DMS79 treated with DMSO at 0.1 percent for 48 hours (cell line): ENCODE measurements at regions not wholly inside any gene's neighbourhood (a gene's known extent, or its start where the extent isn't known, plus 50 kb on each side); places are given as distances from the start of the nearest gene placed in this dataset.
"Not testable (repeated sequence)": the region's sequence is repeated elsewhere in the genome, so short reads cannot be mapped to it uniquely, and the experiment has no call there.

Experiments
- DNase-seq: peaks from one replicate; lab custom pipeline; 2025; lab: John Stamatoyannopoulos, UW

DNA sequence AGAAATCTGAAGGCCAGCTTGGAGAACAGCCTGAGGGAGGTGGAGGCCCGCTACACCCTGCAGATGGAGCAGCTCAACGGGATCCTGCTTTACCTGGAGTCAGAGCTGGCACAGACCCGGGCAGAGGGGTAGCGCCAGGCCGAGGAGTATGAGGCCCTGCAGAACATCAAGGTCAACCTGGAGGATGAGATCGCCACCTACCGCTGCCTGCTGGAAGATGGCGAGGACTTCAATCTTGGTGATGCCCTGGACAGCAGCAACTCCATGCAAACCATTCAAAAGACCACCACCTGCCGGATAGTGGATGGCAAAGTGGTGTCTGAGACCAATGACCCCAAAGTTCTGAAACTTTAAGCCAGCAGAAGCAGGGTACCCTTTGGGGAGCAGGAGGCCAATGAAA, 318.4 kb downstream of the ZFHX3 start:
- not testable (repeated sequence) for DNase-seq

DNA sequence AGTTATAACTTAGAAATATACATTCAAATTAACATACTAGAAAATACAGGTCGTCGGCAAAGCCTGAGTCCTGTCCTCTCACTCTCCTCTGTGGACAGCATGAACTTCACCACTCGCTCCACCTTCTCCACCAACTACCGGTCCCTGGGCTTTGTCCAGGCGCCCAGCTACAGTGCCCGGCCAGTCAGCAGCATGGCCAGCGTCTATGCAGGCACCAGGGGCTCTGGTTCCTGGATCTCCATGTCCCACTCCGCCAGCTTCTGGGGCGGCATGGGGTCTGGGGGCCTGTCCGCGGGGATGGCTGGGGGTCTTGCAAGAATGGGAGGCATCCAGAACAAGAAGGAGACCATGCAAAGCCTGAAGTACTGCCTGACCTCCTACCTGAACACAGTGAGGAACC, 319.4 kb downstream of the ZFHX3 start:
- no peak for DNase-seq

DNA sequence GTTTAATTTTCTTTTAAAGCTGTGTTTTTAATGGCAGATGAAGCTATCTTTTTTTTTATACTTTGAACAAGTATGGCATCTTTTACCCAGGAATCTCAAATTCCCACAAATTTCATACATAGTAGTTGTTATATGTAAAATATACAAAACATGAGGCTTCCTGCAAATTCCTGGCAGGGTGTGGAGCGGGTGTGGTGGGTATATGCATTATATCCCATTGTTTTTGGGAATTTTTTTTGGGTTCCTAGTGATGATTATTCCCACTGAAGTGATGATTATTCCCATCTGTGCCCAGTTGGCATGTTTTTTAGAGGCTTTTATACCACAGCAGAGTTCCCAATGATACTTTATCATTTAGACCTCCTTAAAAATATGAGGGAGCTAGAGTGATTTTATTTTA, 320.4 kb downstream of the ZFHX3 start:
- no peak for DNase-seq

DNA sequence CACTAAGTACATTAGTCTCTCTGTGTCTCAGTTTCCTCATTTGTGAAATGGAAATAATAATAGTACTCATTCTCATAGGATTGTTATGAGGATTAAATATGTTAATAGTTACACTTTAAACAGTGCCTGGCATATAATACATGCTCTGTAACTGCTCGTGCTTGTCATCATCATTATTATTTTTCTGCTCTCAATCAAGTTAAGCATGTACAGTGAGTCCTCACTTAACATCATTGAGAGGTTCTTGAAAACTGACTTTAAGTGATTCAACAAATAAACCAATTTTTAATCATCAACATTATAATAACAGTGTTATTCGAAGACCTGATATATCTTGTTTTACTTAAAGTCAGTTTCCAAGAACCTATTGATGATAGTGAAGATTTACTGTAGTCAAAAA, 322.3 kb downstream of the ZFHX3 start:
- no peak for DNase-seq

DNA sequence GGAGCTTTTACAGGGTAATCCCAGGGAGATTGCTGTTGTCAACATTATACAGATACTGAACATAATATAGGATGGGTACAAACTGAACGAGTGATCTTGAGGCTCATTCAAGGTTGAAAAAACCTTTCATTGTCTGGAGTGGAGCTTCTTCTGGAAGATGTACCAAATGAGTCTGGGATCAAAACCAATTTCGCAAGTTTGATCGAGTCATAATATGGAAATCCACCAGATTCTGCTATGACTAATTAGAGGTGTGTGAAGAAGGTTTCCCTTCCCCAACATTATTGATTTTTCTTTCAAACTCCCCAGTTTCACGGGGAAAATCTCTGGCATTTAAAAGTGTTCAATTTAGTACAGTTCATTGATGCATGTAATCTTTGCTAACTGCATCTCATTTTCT, 324.1 kb downstream of the ZFHX3 start:
- no peak for DNase-seq

DNA sequence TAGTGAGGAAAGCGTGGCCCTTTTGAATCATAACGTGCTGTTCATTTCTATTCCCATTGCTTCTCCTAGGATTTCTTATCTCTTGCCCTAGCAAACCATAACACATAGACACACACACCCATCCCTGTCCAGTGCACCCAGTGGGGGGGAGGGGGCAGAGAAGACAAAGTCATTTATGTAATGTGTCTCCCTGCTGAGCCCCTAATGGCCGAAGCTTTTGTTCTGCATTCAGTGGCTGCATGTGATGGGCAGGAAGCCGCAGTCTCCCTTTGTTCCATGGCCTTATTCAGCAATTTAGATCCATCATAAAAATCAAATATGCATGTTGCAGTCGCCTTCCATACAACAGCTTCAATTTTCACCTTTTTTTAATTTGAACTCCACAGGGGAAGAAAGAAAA, 325.4 kb downstream of the ZFHX3 start:
- DNase-seq: no peak

DNA sequence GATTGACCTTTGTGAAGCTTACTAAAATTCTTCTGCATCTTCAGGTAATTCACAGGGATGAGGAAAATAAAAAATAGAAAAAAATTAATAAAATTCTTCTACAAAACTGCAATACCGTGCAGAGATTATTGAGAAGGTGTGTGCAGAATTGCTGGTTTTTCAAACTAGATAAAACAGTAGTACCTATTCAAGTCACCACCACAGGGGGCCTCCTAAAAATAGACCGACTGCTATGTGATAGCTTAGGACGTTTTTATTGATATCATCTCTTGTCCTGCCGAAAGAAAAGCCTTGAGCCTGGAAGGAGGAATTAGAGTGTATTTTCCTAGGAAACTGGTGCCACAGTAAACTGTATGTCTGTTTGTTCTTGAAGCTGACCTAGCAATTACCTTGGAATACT, 325.9 kb downstream of the ZFHX3 start:
- no peak for DNase-seq

DNA sequence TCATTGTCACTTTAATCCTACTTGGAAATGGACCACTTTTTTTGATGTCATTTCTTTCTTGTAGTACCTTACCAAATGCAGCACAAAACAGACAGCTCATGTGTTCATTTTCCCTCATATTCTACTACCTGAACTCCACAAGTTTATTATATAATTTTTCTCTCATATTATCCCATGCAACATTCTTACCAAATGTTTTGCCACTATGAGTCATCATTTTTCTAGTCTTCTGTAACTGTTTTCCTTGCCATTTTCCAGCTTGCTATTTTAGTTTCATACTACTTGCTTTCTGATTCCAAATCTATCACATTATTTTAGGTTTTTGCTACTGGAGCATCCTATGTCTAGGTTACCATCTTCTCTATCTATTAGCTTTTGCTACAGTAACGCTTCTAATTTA, 332.7 kb downstream of the ZFHX3 start:
- no peak for DNase-seq

DNA sequence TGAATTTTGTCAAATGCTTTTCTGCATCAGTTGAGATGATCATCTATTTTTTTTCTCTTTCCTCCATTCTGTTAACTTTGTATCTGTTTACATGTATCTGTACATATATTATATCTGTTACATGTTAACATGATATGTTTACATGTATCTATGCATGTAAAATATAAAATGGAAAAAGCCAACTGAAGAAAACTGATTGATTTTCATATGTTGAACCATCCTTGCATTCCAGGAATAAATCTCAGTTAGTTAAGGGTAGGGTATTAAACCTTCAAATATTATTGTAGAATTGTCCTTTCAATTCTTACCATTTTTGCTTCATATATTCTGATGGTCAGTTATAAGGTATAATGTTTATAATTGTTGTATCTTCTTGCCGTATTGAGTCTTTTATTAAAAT, 336.1 kb downstream of the ZFHX3 start:
- DNase-seq: no peak

DNA sequence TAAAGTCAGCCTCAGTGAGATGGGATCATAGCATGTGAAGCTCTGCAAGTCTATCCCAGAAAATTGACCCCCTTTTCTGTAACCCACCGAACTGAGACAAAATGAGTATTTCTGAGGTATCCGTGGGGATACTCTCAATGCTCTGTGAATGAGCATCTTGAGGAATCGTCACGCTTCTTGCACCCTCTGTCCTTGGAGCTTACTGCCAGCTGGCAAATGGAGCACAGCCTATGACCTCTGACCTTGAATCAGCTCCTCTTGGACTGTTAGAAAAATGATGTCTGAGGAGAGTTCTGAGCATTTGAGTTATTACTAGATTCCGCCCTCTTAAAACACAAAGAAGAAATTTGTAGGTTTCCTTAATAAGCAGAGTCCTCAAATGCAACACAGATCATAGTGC, 342.1 kb downstream of the ZFHX3 start:
- DNase-seq: no peak

DNA sequence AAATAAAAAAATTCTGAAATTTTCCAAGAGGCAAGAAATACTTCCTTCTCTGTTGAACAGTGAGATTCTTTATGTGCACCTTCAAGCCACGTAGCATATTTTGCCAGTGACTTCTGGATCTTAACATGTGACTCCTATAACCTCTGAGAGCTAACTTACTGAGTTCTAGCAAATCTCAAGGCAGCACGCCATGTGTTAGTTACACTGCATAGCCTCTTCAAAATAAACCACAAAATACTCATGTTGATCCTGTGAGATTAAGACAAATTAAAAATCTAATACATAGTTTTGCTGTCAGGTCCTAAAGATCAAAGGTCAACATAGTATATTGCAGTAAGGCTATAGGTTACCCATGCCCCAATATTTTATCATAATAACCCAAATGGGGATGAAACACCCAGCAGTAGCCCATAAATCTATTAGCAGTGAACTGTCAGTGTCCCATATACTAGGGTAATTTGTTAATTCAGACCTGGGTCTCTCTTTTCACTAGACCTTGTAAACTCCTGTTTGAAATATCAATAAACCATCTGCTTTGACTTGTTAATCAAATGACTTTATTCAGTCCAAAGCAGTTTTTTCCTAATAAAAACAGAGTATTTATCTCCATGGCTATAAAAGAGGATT, 343.1 kb downstream of the ZFHX3 start:
- DNase-seq: no peak

DNA sequence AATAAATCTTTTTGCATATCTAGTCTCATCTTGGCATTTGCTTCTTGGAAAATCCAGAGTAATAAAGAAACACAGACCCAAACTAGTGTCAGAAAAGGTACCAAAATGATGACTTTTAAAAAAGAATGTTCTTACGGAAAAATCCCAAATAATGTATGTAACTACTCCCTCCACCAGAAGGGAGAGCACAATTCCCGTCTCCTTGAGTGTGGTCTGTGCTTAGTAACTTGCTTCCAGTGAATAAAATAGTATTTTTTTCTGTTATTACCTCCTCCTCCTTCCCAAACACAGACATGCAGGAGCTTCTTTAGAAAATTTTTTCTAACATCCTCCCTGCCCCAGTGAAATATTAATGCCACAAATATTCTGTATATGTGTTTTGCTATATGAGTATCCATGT, 358.1 kb downstream of the ZFHX3 start:
- no peak for DNase-seq

DNA sequence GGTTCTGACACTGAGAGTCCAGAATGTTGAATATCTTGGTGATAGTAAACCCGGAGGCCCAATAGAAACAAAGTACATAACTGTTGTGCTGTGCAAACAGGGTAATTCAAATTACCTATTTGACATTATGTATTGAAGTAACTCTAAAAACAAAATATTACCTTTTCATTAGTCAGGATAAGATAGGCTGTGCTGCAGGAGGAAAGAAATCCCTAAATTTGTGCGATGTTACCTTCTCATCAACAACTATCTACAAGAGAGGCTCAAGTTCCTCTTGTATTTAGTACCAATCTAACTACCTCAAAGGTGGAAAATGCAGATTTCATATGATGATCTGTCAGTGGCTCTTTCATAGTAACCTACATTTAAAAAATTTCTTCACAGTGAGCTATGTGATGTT, 367.2 kb downstream of the ZFHX3 start:
- DNase-seq: no peak

DNA sequence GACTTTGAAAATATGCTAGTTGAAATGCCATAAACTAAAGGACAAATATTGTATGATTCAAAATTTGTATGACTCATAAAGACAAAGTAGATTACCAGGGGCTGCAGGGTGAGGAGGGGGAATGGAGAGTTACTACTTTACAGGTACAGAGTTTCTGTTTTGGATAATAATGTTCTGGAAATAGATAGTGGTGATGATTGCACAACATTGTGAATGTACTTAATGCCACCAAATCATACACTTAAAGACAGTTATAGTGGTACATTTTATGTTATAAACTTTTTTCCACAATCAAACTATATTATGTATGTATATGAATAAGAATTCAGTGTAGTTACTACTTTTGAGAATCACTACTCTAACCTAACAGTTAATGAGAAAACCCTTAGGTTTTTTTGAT, 368.1 kb downstream of the ZFHX3 start:
- DNase-seq: no peak

DNA sequence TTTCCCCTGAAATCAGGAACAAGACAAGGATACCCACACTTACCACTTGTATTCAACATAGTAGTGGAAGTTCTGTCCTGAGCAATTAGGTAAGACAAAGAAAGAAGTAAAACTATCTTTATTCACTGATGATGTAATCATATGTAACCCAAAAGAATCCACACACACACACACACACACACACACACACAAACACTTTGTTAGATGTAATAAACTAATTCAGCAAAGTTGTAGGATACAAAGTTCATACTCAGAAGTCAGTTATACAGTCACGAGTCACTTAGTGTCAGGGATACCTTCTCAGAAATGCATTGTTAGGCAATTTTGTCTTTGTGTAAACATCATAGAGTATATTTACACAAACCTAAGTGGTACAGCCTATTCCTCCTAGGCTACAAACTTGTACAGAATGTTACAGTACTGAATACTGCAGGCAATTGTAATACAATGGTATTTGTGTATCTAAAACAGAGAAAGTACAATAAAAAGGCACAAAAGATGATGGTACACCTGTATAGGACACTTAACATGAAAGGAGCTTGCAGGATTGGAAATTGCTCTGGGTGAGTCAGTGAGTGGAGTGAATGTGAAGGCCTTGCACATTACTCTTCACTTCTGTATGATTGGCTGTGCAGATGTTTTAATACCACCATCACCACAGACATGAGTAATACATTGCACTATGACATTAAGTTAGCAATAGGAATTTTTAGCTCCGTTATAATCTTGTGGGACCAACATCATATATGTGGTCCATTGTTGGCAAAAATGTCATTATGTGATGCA, 370.1 kb downstream of the ZFHX3 start:
- no peak for DNase-seq

DNA sequence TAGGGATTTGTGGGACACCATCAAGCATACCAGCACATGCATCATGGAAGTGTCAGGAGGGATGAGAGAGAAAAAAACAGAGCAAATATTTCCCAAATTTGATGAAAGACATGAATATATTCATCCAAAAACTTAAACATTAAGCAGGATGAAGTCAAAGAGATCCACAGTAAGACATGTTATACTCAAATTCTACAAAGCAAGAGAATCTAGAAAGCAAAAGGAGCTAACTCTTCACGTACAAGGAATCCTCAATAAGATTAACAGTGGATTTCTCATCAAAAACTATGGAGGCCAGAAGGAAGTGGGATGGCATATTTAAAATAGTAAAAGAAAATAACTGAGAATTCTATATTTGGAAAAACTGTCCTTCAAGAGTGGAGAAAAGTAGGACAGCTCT, 374.8 kb downstream of the ZFHX3 start:
- no peak for DNase-seq

DNA sequence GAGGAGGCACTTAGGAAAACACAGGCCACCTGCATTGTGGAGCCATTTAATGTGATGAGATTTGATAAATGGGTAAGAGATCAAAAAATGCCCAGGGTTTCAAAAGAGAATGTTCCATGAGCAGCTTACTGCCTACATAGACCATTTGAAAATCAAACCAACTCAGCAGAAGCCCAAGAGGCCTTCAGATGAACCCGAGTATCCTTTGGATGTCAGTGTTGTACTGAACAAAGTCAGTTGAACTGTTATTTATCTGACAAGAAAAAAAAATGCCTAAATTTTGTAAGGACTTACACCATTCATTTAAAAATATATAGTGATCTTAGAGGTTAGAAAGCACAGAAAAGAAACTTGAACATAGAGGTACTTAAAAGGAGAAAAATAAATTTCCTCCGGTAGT, 381.7 kb downstream of the ZFHX3 start:
- DNase-seq: no peak

DNA sequence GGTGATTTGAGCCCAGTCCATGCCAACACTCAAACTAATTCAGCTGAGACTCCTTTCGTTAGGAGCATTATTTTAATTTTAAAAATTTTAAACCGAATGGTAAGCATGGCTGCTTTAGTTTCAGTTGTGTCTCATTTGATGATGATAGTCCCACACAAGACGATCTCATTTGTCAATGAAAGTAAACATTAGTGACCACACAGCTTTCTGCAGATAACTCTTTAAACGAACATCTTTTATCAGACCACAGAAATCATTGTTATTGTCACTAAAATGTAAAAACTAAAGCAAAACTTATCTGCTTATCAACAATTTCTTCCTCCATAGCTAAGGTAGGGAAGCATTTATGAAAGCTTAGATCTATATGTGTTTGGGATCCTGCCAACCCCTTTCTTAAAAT, 382.2 kb downstream of the ZFHX3 start:
- no peak for DNase-seq

DNA sequence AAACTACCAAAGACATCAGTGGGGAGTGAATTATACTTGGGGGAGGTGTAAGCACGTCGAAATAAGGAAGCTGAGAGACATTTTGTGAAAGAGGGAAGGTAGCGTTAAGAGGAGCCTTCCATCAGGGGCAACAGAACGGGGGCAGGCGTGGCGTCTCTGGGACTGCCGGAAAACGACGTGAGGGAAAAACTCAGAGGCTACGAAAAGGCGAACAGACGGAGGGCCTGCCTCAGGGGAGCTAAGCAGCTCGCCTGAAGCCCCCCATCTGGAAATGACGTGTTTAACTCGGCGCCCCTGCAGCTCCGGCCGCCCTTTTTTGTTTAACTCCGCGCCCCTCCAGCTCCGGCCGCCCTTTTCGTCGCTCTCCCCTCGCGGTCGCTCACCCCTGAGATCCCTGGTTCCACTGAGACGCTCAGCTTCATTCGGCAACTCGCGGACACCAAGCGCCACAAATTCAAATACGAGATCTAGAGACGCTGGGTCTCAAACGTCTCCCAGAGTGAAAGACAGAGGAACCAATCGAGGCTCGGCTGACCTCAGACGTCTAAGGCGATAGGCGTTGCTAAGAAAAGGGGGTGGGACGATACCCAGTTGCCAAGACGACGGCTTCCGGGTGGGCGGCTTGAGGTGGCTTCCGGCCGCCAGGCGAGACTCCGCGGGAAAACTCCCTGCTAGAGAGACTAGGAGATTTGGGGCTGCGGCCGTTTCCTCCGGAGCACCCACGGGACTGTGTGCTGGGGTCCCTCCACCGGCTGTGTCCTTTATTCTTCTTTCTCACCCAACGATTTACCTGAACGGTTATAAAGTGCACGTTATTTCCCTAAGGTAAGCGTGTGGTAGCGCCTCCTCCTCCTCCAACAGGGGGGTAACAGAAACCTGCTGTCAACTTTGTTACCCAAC, 383.2 kb downstream of the ZFHX3 start:
- peak; percentile 82 for DNase-seq

DNA sequence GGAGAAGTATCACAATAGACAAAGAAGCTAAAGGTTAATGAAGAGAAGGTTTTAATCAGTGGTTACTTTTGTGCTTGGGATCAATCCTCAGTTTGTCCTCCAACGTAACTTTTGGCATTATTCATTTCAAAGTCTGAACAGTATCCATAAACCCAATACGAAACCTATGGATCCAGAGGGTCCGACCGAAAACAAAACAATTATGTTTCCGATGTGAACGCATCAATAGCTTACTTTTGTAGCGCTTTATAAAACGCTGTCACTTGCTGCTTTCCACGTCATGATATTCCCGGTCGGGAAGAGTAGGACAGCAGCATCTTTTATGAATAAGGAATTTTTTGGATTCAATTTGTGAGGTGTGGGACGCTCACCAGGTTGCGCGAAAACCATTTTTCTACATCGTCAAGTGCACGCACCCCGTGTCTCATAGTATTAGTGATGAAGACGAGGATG, 383.8 kb downstream of the ZFHX3 start:
- DNase-seq: peak; percentile 24

DNA sequence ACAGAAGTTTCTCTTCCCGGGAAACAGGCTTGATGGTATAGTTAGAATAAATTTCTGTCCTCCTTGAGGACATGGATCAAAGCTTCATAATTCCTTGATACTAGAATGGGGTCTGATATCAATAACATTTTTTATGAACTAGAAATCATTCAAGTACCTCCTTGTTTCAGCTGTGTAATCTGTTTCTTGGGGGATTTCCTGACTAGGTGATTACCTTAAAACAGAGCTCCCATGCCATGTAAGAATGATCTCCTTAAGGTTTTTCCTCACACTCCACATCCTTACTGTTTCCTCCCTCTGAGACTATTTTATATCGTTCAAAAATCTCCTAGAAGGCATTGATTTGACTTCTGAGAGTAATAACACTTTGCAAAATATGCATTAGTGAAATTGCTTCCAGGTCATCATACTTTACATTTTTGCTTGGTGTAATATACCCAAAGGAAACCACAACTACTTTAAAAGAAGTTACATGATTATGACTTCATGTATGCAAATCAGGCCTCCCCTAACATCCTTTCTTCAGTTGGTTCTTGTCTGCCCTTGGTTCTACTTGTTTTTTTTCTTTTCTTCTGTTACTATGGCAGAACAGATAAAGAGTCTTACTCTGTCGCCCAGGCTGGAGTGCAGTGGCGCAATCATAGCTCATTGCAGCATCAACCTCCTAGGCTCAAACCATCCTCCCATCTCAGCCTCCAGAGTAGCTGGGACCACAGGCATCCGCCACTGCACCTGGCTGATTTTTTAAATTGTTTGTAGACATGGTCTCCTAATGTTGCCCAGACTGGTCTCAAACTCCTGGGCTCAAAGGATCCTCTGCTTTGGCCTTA, 388.8 kb downstream of the ZFHX3 start:
- DNase-seq: no peak

DNA sequence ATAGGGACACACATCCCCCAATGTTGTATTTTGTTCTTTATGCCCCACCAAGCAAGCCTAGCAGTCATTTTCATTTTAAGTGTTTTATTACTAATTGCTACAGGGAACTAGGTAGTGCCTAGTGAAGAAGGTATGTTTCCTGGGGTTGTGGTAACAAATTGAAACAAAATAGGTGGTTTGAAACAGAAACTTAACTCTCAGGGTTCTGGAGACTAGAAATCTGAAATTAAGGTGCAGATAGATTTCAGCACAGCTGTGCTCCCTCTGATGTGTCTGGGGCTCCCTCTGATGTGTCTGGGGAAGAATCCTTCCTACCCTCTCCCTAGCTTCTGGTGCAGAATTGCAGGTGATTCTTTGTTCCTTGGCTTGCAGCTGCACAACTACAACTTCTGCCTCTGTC, 390.1 kb downstream of the ZFHX3 start:
- DNase-seq: no peak
